ENCODE measurements at regions not wholly inside any gene's neighbourhood (a gene's known extent, or its start where the extent isn't known, plus 50 kb on each side); places are given as distances from the start of the nearest gene placed in this dataset.

DNA sequence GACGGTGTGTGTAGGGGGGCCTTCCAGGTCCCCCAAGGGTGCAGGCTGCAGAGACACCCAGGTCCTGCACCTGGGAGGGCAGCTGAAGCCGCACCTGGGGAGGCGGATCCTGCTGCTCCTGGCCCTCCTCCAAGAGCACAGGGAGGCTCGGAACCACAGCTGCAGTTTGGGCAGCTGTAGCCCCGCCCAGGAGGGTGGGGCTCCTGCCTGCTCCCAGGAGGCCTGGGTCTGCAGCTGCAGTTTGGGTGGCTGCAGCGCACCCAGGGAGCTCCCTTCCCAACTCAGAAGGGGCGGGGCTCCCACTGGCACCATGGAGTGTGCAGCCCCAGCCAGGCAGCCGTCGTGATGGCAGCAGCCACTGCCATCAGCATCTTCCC is 69.4 kb upstream of the NKD1 start (continued):
- no peak for TF ChIP-seq ZFP36 (IDR thresholded peaks at IDR 0.05; ENCODE audit: borderline replicate concordance, partially characterized antibody)
- TF ChIP-seq, protein P1, sequence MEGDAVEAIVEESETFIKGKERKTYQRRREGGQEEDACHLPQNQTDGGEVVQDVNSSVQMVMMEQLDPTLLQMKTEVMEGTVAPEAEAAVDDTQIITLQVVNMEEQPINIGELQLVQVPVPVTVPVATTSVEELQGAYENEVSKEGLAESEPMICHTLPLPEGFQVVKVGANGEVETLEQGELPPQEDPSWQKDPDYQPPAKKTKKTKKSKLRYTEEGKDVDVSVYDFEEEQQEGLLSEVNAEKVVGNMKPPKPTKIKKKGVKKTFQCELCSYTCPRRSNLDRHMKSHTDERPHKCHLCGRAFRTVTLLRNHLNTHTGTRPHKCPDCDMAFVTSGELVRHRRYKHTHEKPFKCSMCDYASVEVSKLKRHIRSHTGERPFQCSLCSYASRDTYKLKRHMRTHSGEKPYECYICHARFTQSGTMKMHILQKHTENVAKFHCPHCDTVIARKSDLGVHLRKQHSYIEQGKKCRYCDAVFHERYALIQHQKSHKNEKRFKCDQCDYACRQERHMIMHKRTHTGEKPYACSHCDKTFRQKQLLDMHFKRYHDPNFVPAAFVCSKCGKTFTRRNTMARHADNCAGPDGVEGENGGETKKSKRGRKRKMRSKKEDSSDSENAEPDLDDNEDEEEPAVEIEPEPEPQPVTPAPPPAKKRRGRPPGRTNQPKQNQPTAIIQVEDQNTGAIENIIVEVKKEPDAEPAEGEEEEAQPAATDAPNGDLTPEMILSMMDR (IDR thresholded peaks at IDR 0.05): no peak

GRCh38 chr16:50478075-50478772 is 70.0 kb upstream of the NKD1 start:
- H3K27ac ChIP-seq: no peak overlapping the region
- peak overlapping the region; percentile 28; the same call in 2 of the 3 replicates for H3K4me3 ChIP-seq
- H3K9me3 ChIP-seq: no peaks in the 10 kb centered on the region
- 41% methylated on average over 14 of the region's 21 CpGs for WGBS (ENCODE audit: missing lambda C conversion rate)
- DNase-seq (ENCODE audit: low read depth in 1 of 2, low spot score in 1 of 2) (no peak), ATAC-seq (peak; percentile 36 to 47; a peak in 4 of 6 replicates), FAIRE-seq (no peak)
- TF ChIP-seq RNF2 (IDR thresholded peaks at IDR 0.05; ENCODE audit: borderline replicate concordance, low read depth): no peak
- TF ChIP-seq ZSCAN20 (CRISPR knock-in tag; IDR thresholded peaks at IDR 0.05): no peak
- TF ChIP-seq EHF (CRISPR knock-in tag; IDR thresholded peaks at IDR 0.05): no peak
- TF ChIP-seq HOXB13 (CRISPR knock-in tag; IDR thresholded peaks at IDR 0.05; ENCODE audit: low read depth): no peak
- TF ChIP-seq HOXB5 (CRISPR knock-in tag; IDR thresholded peaks at IDR 0.05): no peak
- TF ChIP-seq BCL3 (IDR thresholded peaks at IDR 0.05): no peak
- no peak for TF ChIP-seq RARB (CRISPR knock-in tag; IDR thresholded peaks at IDR 0.05)
- no peak for TF ChIP-seq BHLHE40 (IDR thresholded peaks at IDR 0.05; ENCODE audit: low read depth, low read length)
- no peak for TF ChIP-seq JUNB (IDR thresholded peaks at IDR 0.05)
- no peak for TF ChIP-seq ATOH8 (CRISPR knock-in tag; IDR thresholded peaks at IDR 0.05; ENCODE audit: low read depth)
- no peak for TF ChIP-seq TFCP2L1 (CRISPR knock-in tag; IDR thresholded peaks at IDR 0.05)
- TF ChIP-seq, protein P2, sequence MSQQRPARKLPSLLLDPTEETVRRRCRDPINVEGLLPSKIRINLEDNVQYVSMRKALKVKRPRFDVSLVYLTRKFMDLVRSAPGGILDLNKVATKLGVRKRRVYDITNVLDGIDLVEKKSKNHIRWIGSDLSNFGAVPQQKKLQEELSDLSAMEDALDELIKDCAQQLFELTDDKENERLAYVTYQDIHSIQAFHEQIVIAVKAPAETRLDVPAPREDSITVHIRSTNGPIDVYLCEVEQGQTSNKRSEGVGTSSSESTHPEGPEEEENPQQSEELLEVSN (IDR thresholded peaks at IDR 0.05; ENCODE audit: borderline replicate concordance, low read depth): no peak
- no peak for TF ChIP-seq MAZ (IDR thresholded peaks at IDR 0.05; ENCODE audit: borderline replicate concordance, low read depth, low read length)
- TF ChIP-seq ZFP36 (IDR thresholded peaks at IDR 0.05; ENCODE audit: borderline replicate concordance, partially characterized antibody): no peak
- no peak for TF ChIP-seq RCOR1 (IDR thresholded peaks at IDR 0.05; ENCODE audit: low read depth, low read length)
- no peak for TF ChIP-seq CEBPB (IDR thresholded peaks at IDR 0.05)
- TF ChIP-seq FOXS1 (CRISPR knock-in tag; IDR thresholded peaks at IDR 0.05): no peak
- ChIA-PET POLR2A (no interaction called here), CTCF (no interaction called here)
- H3K4me1 ChIP-seq: 0 out of 3 replicates have a peak, but pooled peaks cover 6% of the 10 kb centered on the region
- H3K4me2 ChIP-seq: peak overlapping the region; percentile 66

DNA sequence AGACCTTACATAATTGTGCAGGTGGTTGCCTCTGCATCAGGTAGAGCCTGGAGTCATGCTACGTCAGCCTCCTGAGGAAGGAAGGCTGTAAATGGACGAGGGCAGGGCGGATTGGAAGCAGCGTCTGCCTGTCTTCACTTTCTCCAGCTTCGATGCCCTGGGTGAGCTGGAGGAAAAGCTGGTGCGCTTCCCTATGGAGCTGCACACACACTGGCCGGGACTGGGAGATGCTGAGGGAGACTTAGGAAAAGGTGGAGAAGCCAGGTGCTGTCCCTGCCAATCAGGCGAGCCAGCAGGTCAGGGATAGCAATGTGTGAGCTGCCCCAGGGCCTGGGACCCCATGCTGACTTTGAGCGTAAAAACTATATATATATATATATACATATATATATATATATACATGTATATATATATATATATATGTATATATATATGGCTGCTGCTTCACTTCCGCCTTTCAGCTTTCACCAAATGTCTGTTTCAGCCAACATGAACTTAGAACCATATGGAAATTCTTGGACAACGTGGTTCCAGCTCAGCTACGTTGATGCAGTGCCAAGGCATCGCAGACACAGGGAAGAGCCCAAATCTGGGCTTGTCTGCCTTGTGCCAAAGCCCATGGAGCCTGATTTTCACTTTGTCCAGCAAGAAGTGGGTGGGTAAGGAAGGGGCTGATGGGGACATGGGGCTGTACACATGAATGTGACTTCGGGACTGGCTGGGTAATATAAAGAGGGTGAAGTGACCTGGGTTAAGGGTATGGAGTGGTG is 71.5 kb upstream of the NKD1 start:
- POLR2A ChIA-PET: no interaction called here
- Histone ChIP-seq H3K27ac (no peak overlapping the region), H3K4me2 (no peak overlapping the region), H3K4me3 (no peak overlapping the region), H3K9me3 (no peaks in the 10 kb centered on the region), H3K4me1 (0 out of 3 replicates have a peak, but pooled peaks cover 6% of the 10 kb centered on the region)
- WGBS (ENCODE audit: missing lambda C conversion rate): 39% methylated on average over 14 of the region's 14 CpGs
- no peak for DNase-seq (ENCODE audit: low read depth in 1 of 2, low spot score in 1 of 2)
- CTCF ChIA-PET: no interaction called here
- no peak for FAIRE-seq
- no peak for TF ChIP-seq HOXB5 (CRISPR knock-in tag; IDR thresholded peaks at IDR 0.05)
- 0 out of 2 replicates have a peak, but pooled peaks have one; percentile 12 for TF ChIP-seq POLR2A (IDR thresholded peaks at IDR 0.05; ENCODE audit: low read length)
- ATAC-seq: no peak
